ENCODE measurements at regions not wholly inside any gene's neighbourhood (a gene's known extent, or its start where the extent isn't known, plus 50 kb on each side); places are given as distances from the start of the nearest gene placed in this dataset.

DNA sequence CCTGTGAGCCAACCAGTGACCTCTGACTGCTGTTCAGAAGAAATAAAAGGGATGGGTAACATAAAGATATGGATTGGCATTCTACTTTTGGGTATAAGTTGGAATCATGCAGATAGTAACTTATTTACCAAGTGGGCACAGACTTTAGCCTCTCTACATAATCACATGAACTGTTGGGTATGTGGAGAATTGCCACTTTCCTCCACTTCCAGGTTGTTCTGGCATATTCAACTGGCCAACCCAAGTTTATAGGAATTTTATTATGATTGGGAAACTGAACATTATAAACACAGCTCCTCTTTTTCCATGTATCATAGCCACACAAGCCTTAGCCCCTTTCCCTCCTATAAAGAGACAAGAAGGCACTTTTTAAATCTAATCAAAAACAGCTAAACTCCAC lies 179.3 kb downstream of the RNF152 start:
- no TSS peak for BruUV-seq (replicated peaks)
- dilution Hi-C loops (cut with MboI; ENCODE audit: extremely low pct_ligation_motif_present, low sequenced_read_pairs) (no loop called here), intact Hi-C loops (cut with micrococcal nuclease) (no loop called here)
- no peak overlapping the region for H2AFZ ChIP-seq (ENCODE audit: low read depth, low read length)
- no peaks in the 10 kb centered on the region for H3K9me1 ChIP-seq (replicated peaks; ENCODE audit: control insufficient read depth, extremely low read depth, insufficient read depth, low read length)
- H3K79me2 ChIP-seq (ENCODE audit: control insufficient read depth, insufficient read depth, low read length) = no peaks in the 10 kb centered on the region
- POLR2A ChIA-PET = no interaction called here
- H3K27me3 ChIP-seq (ENCODE audit: control insufficient read depth in 2 of 2, insufficient read depth in 2 of 2, low read length in 2 of 2) = no peaks in the 10 kb centered on the region
- H3K9me3 ChIP-seq (replicated peaks; ENCODE audit: control insufficient read depth, insufficient read depth, low read length) = no peaks in the 10 kb centered on the region
- H3K4me1 ChIP-seq (ENCODE audit: control insufficient read depth, extremely low read depth, insufficient read depth, low read length) = peaks cover under 1% of the 10 kb centered on the region
- no peak overlapping the region for H3K9ac ChIP-seq (replicated peaks; ENCODE audit: extremely low read depth, insufficient read depth, low read length)
- H3K4me3 ChIP-seq (replicated peaks in 1 of 3; ENCODE audit: insufficient read depth in 1 of 3, low read depth in 1 of 3, low read length in 3 of 3) = no peak overlapping the region
- no peak for TF ChIP-seq GATA2 (IDR thresholded peaks at IDR 0.05; ENCODE audit: insufficient read depth, insufficient read length, low read depth, low read length)
- no peak for TF ChIP-seq MYC (IDR thresholded peaks at IDR 0.05; ENCODE audit: low read depth, low read length)
- TF ChIP-seq JUN (IDR thresholded peaks at IDR 0.05; ENCODE audit: borderline replicate concordance, insufficient read depth, insufficient read length, low read depth) = no peak
- TF ChIP-seq, protein P1, sequence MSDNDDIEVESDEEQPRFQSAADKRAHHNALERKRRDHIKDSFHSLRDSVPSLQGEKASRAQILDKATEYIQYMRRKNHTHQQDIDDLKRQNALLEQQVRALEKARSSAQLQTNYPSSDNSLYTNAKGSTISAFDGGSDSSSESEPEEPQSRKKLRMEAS (IDR thresholded peaks at IDR 0.05; ENCODE audit: insufficient read depth, insufficient read length) = no peak
- TF ChIP-seq CTCF (IDR thresholded peaks at IDR 0.05; ENCODE audit: extremely low read depth in 1 of 2, insufficient read depth in 1 of 2, low read depth in 1 of 2, low read length in 2 of 2) = no peak
- TF ChIP-seq POLR2AphosphoS5 (IDR thresholded peaks at IDR 0.05; ENCODE audit: insufficient read depth, low read depth, low read length) = no peak
- no peak for TF ChIP-seq FOS (IDR thresholded peaks at IDR 0.05; ENCODE audit: borderline replicate concordance, insufficient read depth, low read length)
- no peak for TF ChIP-seq POLR2A (IDR thresholded peaks at IDR 0.05; ENCODE audit: low read depth, low read length)
- no peak for TF ChIP-seq EZH2 (IDR thresholded peaks at IDR 0.05; ENCODE audit: borderline replicate concordance, low read depth, low read length, severe bottlenecking)
- H4K20me1 ChIP-seq (replicated peaks; ENCODE audit: control insufficient read depth, extremely low read depth, insufficient read depth, low read length) = no peaks in the 10 kb centered on the region
- no peak overlapping the region for H3K4me2 ChIP-seq (ENCODE audit: insufficient read depth, low read length)
- CTCF ChIA-PET = no interaction called here
- DNase-seq (ENCODE audit: low read depth, low spot score) = no peak
- no peaks in the 10 kb centered on the region for H3K36me3 ChIP-seq (ENCODE audit: control insufficient read depth in 2 of 2, extremely low read depth in 1 of 2, insufficient read depth in 2 of 2, low read length in 2 of 2)
- no peak overlapping the region for H3K27ac ChIP-seq (ENCODE audit: insufficient read depth, low read depth, low read length)
- FAIRE-seq = no peak

Data from endothelial cell of umbilical vein (primary cell).